Panc1 (cell line): ENCODE measurements at regions not wholly inside any gene's neighbourhood (a gene's known extent, or its start where the extent isn't known, plus 50 kb on each side); places are given as distances from the start of the nearest gene placed in this dataset.

Source experiments
- ATAC-seq: fragments of 200-7000 bp; cut with Tn5 transposase; 2 replicates; pipeline ENCODE4 v1.9.1; 2020; ENCODE audit warnings: mild to moderate bottlenecking, moderate library complexity
- BruUV-seq: library from RNA; stranded (reverse); fragments of 400-500 nt; replicated peaks from 2 replicates; lab custom pipeline; 2021; lab: Mats Ljungman, UMichigan
- CTCF ChIA-PET: fragments of 300-600 bp; sonication (Branson Sonifier 250); formaldehyde crosslinking; loops from one replicate; lab custom pipeline; 2022; ENCODE audit warnings: antibody characterized with exemption; lab: Charles Lee
- POLR2A ChIA-PET: fragments of 300-600 bp; sonication (Branson Sonifier 250); formaldehyde crosslinking; loops from one replicate; lab custom pipeline; 2022; ENCODE audit warnings: antibody characterized with exemption; lab: Charles Lee
- DNase-seq: peaks from one replicate; pipeline ENCODE4 v3.0.0-alpha.2; 2010; ENCODE audit warnings: low read depth, low spot score
- H3K27ac ChIP-seq: 2 replicates; pipeline ENCODE4 v1.5.1; 2011; ENCODE audit warnings: mild to moderate bottlenecking, low read length, inconsistent platforms
- H3K27me3 ChIP-seq: fragments of 200-500 bp; sonication (Bioruptor generic); 2 replicates; pipeline ENCODE4 v1.6.0; 2014; ENCODE audit warnings: low read length, inconsistent platforms; ENCODE audit not compliant: control insufficient read depth, insufficient read depth
- H3K36me3 ChIP-seq: fragments of 200-500 bp; sonication (Bioruptor generic); 2 replicates; pipeline ENCODE4 v1.5.1; 2014; ENCODE audit warnings: inconsistent platforms, mild to moderate bottlenecking, low read length, moderate library complexity; ENCODE audit not compliant: control insufficient read depth, insufficient read depth
- H3K4me1 ChIP-seq: 2 replicates; pipeline ENCODE4 v1.5.1; 2011; ENCODE audit warnings: inconsistent platforms, mild to moderate bottlenecking, low read length, moderate library complexity; ENCODE audit not compliant: control insufficient read depth, insufficient read depth
- H3K4me3 ChIP-seq, 2 experiments: 2 replicates each; pipeline ENCODE4 v1.5.1; 2011 to 2012; ENCODE audit warnings: low read depth in 2 of 2, low read length in 2 of 2, mild to moderate bottlenecking in 2 of 2, inconsistent platforms in 1 of 2, moderate library complexity in 1 of 2
- H3K9me3 ChIP-seq: fragments of 200-500 bp; sonication (Bioruptor generic); 2 replicates; pipeline ENCODE4 v1.5.1; 2014; ENCODE audit warnings: low read depth, mild to moderate bottlenecking, inconsistent platforms, low read length, moderate library complexity; ENCODE audit not compliant: control insufficient read depth, insufficient read depth
- CTCF ChIP-seq: fragments of 450-650 bp; IDR thresholded peaks from 2 replicates; pipeline ENCODE4 v1.5.1; 2017; ENCODE audit warnings: mild to moderate bottlenecking
- POLR2AphosphoS5 ChIP-seq: IDR thresholded peaks from 2 replicates; pipeline ENCODE4 v1.6.1; 2012; ENCODE audit warnings: mild to moderate bottlenecking, low read depth, low read length, moderate library complexity
- REST ChIP-seq, 2 experiments: IDR thresholded peaks; 2 replicates each; pipeline ENCODE4 v1.6.1; 2011 to 2012; ENCODE audit warnings: low read depth in 2 of 2, control low read depth in 1 of 2, low read length in 1 of 2, mild to moderate bottlenecking in 1 of 2, moderate library complexity in 1 of 2; ENCODE audit not compliant: insufficient read depth in 1 of 2
- SIN3A ChIP-seq: IDR thresholded peaks from 2 replicates; pipeline ENCODE4 v1.6.1; 2012; ENCODE audit warnings: low read depth, mild to moderate bottlenecking, low read length, moderate library complexity, borderline replicate concordance; ENCODE audit not compliant: insufficient read depth
- TCF7L2 ChIP-seq: IDR thresholded peaks from 2 replicates; pipeline ENCODE4 v1.6.1; 2011; ENCODE audit warnings: mild to moderate bottlenecking, low read depth, low read length, inconsistent platforms
- in situ Hi-C: cut with HindIII; loops from 2 replicates; pipeline ENCODE4 v1.10.0; 2016; ENCODE audit warnings: low sequenced_read_pairs, low pct_unique_long_range_greater_than_20kb
- intact Hi-C: fragments of 100-400 bp; cut with micrococcal nuclease; formaldehyde crosslinking; loops from one replicate; pipeline ENCODE4 v1.10.0; 2022; ENCODE audit not compliant: unreplicated experiment

- H3K4me3 ChIP-seq, result no peak overlapping the region
- POLR2A ChIA-PET, result no interaction called here
- intact Hi-C loops, result no loop called here
- no peak for TF ChIP-seq TCF7L2
- no peak for TF ChIP-seq POLR2AphosphoS5
- no peak for TF ChIP-seq SIN3A
- TF ChIP-seq REST (IDR thresholded peaks at IDR 0.05; ENCODE audit: insufficient read depth in 1 of 2, low read depth in 2 of 2, low read length in 1 of 2), result no peak
- no peak for TF ChIP-seq CTCF
- ATAC-seq (no peak), DNase-seq (no peak)
- BruUV-seq, result no TSS peak
- peaks cover 3% of the 10 kb centered on the region; the same call in 1 of the 2 replicates for H3K27me3 ChIP-seq
- CTCF ChIA-PET, result interaction anchor here (0.7 kb wide), 1 partner anchor 70 kb away, joined by 3 read pairs; no protein-coding TSS in a partner anchor
- H3K36me3 ChIP-seq, result no peaks in the 10 kb centered on the region
- no peak overlapping the region for H3K27ac ChIP-seq
- peaks cover 13% of the 10 kb centered on the region for H3K4me1 ChIP-seq
- no peaks in the 10 kb centered on the region for H3K9me3 ChIP-seq
- in situ Hi-C loops, result no loop called here
Measured at GRCh38 chr11:11177156-11177808, 175.8 kb downstream of the CSNK2A3 start.

GRCh38 chr11:11173316-11174025 is 179.6 kb downstream of the CSNK2A3 start:
- DNase-seq (no peak), ATAC-seq (no peak)
- no peaks in the 10 kb centered on the region for H3K36me3 ChIP-seq
- H3K27ac ChIP-seq, result no peak overlapping the region
- ChIA-PET CTCF (interaction anchor here (0.6 kb wide), 1 partner anchor 791 kb away, joined by 3 read pairs; no protein-coding TSS in a partner anchor), POLR2A (no interaction called here)
- no TSS peak for BruUV-seq
- in situ Hi-C loops (no loop called here), intact Hi-C loops (no loop called here)
- TF ChIP-seq REST (IDR thresholded peaks at IDR 0.05; ENCODE audit: insufficient read depth in 1 of 2, low read depth in 2 of 2, low read length in 1 of 2), result no peak
- TF ChIP-seq POLR2AphosphoS5, result no peak
- no peak for TF ChIP-seq CTCF
- no peak for TF ChIP-seq TCF7L2
- no peak for TF ChIP-seq SIN3A
- no peak overlapping the region for H3K4me3 ChIP-seq
- H3K4me1 ChIP-seq, result no peaks in the 10 kb centered on the region
- H3K27me3 ChIP-seq, result peaks cover 3% of the 10 kb centered on the region; the same call in 1 of the 2 replicates
- no peaks in the 10 kb centered on the region for H3K9me3 ChIP-seq
